ENCODE measurements at regions not wholly inside any gene's neighbourhood (a gene's known extent, or its start where the extent isn't known, plus 50 kb on each side); places are given as distances from the start of the nearest gene placed in this dataset.

DNA sequence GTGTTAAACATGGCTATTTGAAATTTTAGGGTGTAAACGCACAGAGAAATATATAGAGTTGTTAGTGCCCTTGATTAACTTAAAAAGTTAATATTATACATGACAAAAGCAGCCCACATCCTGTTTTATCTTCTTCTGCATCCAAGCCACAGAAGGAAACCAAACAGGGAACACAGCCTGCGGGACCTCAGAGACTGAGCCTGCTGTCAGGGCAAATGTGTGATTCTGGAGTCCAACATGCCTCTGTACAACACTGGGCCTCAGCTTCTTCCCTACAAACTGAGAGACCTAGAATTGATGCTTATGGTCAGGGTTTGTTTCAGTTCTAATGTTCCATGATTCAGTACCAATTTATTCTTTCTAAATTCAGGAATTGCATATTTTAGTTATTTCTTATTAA is 404.7 kb downstream of the FBXO15 start:
- TF ChIP-seq, protein P1, sequence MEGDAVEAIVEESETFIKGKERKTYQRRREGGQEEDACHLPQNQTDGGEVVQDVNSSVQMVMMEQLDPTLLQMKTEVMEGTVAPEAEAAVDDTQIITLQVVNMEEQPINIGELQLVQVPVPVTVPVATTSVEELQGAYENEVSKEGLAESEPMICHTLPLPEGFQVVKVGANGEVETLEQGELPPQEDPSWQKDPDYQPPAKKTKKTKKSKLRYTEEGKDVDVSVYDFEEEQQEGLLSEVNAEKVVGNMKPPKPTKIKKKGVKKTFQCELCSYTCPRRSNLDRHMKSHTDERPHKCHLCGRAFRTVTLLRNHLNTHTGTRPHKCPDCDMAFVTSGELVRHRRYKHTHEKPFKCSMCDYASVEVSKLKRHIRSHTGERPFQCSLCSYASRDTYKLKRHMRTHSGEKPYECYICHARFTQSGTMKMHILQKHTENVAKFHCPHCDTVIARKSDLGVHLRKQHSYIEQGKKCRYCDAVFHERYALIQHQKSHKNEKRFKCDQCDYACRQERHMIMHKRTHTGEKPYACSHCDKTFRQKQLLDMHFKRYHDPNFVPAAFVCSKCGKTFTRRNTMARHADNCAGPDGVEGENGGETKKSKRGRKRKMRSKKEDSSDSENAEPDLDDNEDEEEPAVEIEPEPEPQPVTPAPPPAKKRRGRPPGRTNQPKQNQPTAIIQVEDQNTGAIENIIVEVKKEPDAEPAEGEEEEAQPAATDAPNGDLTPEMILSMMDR (conservative IDR thresholded peaks at IDR 0.05; ENCODE audit: low read depth, low read length) = no peak
- no peak for TF ChIP-seq EZH2 (IDR thresholded peaks at IDR 0.05; ENCODE audit: borderline replicate concordance, low read depth, low read length, poor library complexity, severe bottlenecking)

Data from A673 (cell line).